Activated B cell treated with CpG ODN at 0.5 μM for 24 hours (primary cell): ENCODE measurements at regions not wholly inside any gene's neighbourhood (a gene's known extent, or its start where the extent isn't known, plus 50 kb on each side); places are given as distances from the start of the nearest gene placed in this dataset.

Experiments
- ATAC-seq: fragments of 200-7000 bp; cut with Tn5 transposase; one replicate; pipeline ENCODE4 v1.10.0; 2021; ENCODE audit warnings: low read depth, mild to moderate bottlenecking, moderate library complexity
- CTCF ChIA-PET: fragments of 350-600 bp; sonication (Branson Sonifier 250); formaldehyde crosslinking; loops from one replicate; lab custom pipeline; 2021; ENCODE audit warnings: antibody characterized with exemption; lab: Charles Lee
- POLR2A ChIA-PET: fragments of 350-600 bp; sonication (Branson Sonifier 250); formaldehyde crosslinking; loops from one replicate; lab custom pipeline; 2021; ENCODE audit warnings: antibody characterized with exemption; lab: Charles Lee
- DNase-seq: peaks from one replicate; pipeline ENCODE4 v3.0.0; 2022
- H3K27ac Mint-ChIP-seq: one replicate; pipeline ENCODE4 v1.8.0; 2020; ENCODE audit warnings: mixed read lengths
- H3K27me3 Mint-ChIP-seq: one replicate; pipeline ENCODE4 v1.8.0; 2021; ENCODE audit warnings: mixed read lengths
- H3K36me3 Mint-ChIP-seq: one replicate; pipeline ENCODE4 v1.8.0; 2021; ENCODE audit warnings: low read depth, mixed read lengths
- H3K4me1 Mint-ChIP-seq: one replicate; pipeline ENCODE4 v1.8.0; 2021; ENCODE audit warnings: mixed read lengths
- H3K4me3 Mint-ChIP-seq: one replicate; pipeline ENCODE4 v1.8.0; 2020; ENCODE audit warnings: mild to moderate bottlenecking, mixed read lengths
- H3K9me3 Mint-ChIP-seq: one replicate; pipeline ENCODE4 v1.8.0; 2020; ENCODE audit warnings: mixed read lengths
- intact Hi-C: fragments of 100-400 bp; cut with micrococcal nuclease; formaldehyde crosslinking; loops from one replicate; pipeline ENCODE4 v1.15.1; 2024
- TF ChIP-seq, protein P1 (sequence below): fragments of 200-600 bp; IDR thresholded peaks from one replicate; pipeline ENCODE4 v1.8.0; 2022; ENCODE audit warnings: antibody characterized with exemption, mild to moderate bottlenecking

DNA sequence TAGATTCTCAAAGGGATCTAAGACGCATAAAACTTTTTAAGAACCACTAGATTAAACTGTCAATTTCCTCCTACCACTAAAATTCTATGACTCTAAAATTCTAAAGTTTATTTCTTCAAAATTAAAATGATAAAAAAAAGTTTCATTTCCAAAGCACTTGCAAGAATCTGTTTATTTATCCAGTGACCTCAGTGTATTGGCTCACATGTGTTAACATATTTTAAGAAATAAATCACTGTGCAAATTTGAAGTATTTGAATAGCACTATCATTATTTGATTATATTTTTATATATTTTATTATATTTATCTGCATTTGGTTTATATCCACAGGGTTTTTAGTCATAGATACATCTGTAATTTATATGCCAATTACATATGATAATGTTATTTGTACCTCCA, 62.2 kb upstream of the SLC12A2 start:
- ChIA-PET POLR2A (no interaction called here), CTCF (no interaction called here)
- Mint-ChIP-seq H3K36me3 (peaks cover 26% of the 10 kb centered on the region), H3K4me1 (peaks cover 3% of the 10 kb centered on the region), H3K27ac (no peak overlapping the region), H3K27me3 (no peaks in the 10 kb centered on the region), H3K9me3 (no peaks in the 10 kb centered on the region), H3K4me3 (no peak overlapping the region)
- intact Hi-C loops, result no loop called here
- TF ChIP-seq, protein P1, sequence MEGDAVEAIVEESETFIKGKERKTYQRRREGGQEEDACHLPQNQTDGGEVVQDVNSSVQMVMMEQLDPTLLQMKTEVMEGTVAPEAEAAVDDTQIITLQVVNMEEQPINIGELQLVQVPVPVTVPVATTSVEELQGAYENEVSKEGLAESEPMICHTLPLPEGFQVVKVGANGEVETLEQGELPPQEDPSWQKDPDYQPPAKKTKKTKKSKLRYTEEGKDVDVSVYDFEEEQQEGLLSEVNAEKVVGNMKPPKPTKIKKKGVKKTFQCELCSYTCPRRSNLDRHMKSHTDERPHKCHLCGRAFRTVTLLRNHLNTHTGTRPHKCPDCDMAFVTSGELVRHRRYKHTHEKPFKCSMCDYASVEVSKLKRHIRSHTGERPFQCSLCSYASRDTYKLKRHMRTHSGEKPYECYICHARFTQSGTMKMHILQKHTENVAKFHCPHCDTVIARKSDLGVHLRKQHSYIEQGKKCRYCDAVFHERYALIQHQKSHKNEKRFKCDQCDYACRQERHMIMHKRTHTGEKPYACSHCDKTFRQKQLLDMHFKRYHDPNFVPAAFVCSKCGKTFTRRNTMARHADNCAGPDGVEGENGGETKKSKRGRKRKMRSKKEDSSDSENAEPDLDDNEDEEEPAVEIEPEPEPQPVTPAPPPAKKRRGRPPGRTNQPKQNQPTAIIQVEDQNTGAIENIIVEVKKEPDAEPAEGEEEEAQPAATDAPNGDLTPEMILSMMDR, result no peak
- ATAC-seq, result no peak
- DNase-seq, result no peak
